ENCODE measurements at regions not wholly inside any gene's neighbourhood (a gene's known extent, or its start where the extent isn't known, plus 50 kb on each side); places are given as distances from the start of the nearest gene placed in this dataset.

DNA sequence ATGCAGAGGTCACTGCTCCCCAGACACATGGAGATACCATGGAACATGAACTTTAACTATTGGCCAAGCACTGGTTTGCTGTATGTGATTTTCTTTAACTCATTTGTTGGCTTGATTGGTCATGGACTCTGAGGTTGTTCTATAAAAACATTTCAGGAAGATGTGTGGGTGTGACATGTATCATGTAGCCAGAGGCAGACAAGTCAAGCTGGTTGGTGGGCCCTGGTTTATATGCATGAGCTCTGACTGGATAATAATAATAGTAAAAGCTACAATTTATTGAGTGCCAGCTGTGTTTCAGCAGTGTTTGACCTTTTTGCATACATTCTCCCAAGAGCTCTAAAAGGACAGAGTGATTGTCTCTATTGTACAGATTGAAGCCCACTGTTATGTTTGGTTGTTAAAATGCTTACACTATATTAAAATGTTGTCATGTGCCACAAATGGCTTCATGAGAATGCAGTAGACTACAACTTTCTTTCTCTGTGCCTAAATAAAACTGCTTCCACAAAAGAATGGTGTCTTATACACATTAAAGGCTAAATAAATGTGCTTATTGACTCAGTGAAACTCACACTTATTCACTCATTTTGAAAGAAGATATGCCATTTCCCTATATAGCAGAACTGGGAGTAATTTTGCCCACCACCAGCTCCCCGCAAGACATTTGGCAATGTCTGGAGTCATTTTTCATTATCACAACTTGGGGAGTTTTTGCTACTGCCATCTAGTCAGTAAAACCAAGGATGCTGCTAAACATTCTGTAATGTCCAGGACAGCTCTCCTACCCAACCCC is 243.6 kb upstream of the NFE2L3 start:
- TF ChIP-seq, protein P1, sequence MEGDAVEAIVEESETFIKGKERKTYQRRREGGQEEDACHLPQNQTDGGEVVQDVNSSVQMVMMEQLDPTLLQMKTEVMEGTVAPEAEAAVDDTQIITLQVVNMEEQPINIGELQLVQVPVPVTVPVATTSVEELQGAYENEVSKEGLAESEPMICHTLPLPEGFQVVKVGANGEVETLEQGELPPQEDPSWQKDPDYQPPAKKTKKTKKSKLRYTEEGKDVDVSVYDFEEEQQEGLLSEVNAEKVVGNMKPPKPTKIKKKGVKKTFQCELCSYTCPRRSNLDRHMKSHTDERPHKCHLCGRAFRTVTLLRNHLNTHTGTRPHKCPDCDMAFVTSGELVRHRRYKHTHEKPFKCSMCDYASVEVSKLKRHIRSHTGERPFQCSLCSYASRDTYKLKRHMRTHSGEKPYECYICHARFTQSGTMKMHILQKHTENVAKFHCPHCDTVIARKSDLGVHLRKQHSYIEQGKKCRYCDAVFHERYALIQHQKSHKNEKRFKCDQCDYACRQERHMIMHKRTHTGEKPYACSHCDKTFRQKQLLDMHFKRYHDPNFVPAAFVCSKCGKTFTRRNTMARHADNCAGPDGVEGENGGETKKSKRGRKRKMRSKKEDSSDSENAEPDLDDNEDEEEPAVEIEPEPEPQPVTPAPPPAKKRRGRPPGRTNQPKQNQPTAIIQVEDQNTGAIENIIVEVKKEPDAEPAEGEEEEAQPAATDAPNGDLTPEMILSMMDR (IDR thresholded peaks at IDR 0.05; ENCODE audit: insufficient read depth, low read length, missing control alignments): no peak
- CTCF ChIA-PET: interaction anchor here (1.0 to 3.7 kb wide), 5 partner anchors 13 to 461 kb away, joined by 3 to 14 read pairs (median 3); no protein-coding TSS in a partner anchor
- POLR2A ChIA-PET: no interaction called here
- H3K4me3 ChIP-seq (ENCODE audit: low read depth, low read length): no peak overlapping the region
- DNase-seq (ENCODE audit: low read depth, low spot score): no peak

DNA sequence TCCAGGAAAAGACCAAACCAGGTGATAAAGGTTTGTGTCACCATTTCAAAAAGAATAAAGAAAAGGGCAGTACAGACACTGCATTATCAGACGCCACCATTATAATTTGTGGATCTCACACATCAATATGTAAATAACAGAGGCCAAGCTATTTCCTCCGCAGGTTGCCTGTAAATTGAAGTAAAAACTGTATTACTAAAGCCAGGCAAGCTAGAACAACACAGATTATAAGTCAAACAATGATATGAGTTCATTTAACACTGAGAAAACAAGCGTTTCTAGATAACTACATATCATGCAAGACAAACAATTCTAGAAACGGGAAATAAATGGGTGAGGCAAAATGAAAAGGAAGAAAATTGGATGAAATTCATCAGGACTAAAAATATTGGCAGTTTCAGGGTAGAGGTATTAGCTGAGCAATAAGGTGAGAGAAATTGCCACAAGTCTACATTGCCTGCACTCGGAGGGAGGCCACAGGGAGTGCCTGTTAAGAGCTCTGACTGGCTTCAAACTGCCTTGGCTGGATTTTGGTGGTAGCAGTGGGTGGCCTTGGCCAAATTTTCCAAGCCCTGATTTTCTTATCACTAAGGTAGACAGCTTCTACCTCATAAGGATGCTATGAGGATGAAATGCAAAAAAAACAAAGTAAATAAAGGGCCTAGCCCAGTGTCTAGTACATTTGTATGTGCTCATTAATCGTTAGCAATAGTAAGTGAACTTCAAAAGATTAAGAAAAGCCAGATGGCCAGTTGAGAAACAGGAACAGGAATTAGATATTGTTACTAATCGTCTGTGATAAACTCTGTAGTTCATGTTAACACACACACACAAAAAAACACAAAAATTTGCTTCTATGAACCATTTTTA is 240.0 kb upstream of the NFE2L3 start:
- no peak overlapping the region for H3K4me3 ChIP-seq (ENCODE audit: low read depth, low read length)
- ChIA-PET POLR2A (no interaction called here), CTCF (interaction anchor here (1.3 kb wide), 1 partner anchor 19 kb away, joined by 5 read pairs; no protein-coding TSS in a partner anchor)
- DNase-seq (ENCODE audit: low read depth, low spot score): no peak
- TF ChIP-seq, protein P1 (IDR thresholded peaks at IDR 0.05; ENCODE audit: insufficient read depth, low read length, missing control alignments): no peak

DNA sequence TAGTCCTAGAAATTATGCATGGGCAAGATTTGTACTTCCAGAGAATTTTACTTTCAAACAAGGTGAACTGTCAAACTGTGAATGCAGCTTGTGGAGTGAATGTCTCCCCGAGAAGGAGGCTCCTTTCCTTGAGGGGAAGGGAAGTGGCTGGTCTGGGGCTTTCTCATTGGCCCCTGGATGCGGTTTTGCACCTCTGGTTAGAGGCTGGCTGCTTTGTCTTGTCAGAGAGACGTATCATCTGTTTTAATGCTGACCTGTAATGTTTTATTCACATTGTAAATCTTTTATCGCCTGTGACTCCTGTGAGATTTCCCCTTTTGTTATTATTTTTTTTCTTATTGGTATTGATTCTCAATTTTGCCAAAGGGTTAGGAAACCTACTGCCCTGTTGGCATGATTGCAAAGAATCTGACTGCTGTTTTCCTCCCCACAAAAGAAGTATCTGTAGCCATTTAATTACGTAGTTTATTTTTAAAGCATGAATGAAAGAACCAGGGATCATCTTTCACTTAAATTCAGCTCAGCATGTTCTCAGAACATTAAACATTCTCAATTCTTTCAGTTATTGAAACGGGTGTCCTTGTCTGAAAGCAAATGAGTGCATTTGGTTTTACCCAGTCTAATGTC is 238.3 kb upstream of the NFE2L3 start:
- POLR2A ChIA-PET: no interaction called here
- CTCF ChIA-PET: interaction anchor here (1.0 to 2.5 kb wide), 2 partner anchors 21 to 451 kb away, joined by 3 to 9 read pairs; no protein-coding TSS in a partner anchor
- no peak for DNase-seq (ENCODE audit: low read depth, low spot score)
- TF ChIP-seq, protein P1 (IDR thresholded peaks at IDR 0.05; ENCODE audit: insufficient read depth, low read length, missing control alignments): no peak
- no peak overlapping the region for H3K4me3 ChIP-seq (ENCODE audit: low read depth, low read length)

DNA sequence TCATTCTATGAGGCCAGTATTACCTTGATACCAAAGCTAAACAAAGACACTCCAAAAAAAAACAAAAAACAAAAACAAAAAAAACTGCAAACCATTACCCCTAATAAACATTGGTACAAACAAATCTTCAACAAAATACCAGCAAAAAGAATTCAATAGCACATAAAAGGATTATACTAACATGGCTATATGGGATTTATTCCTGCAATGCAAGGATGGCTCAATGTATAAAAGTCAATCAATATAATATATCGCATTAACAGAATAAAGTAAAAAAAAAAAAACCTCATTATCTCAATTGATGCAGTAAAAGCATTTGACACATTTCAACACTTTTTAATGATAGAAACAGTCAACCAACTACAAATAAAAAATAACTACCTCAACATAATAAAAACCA is 233.3 kb upstream of the NFE2L3 start:
- DNase-seq (ENCODE audit: low read depth, low spot score): no peak
- TF ChIP-seq, protein P1 (IDR thresholded peaks at IDR 0.05; ENCODE audit: insufficient read depth, low read length, missing control alignments): no peak
- POLR2A ChIA-PET: no interaction called here
- no peak overlapping the region for H3K4me3 ChIP-seq (ENCODE audit: low read depth, low read length)
- CTCF ChIA-PET: interaction anchor here (0.6 kb wide), 1 partner anchor 54 kb away, joined by 4 read pairs; no protein-coding TSS in a partner anchor

DNA sequence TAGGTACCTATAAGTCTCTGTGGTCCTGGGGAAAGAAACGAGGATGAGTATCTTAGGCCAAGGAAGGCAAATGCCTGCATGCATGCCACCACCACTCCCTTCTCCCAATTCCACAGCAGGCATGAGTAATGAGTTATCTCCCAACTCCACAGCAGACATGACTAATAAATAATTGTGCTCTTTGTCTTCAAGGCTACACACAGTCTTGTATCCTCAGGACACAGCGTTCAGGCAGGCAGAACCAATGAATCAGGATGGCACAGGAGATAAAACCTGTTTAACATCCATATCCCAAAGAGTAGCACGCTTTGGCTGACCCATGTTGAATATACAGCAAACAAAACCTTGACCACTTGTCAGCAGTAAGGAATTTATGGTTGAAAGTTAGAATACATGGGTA is 229.7 kb upstream of the NFE2L3 start:
- no peak for DNase-seq (ENCODE audit: low read depth, low spot score)
- H3K4me3 ChIP-seq (ENCODE audit: low read depth, low read length): no peak overlapping the region
- ChIA-PET POLR2A (no interaction called here), CTCF (no interaction called here)
- TF ChIP-seq, protein P1 (IDR thresholded peaks at IDR 0.05; ENCODE audit: insufficient read depth, low read length, missing control alignments): no peak

All from AG04449 (cell line).